Activated CD4-positive, CD25-positive, alpha-beta regulatory T cell treated with anti-CD3 and anti-CD28 coated beads, Interleukin-2, amount 50 U/mL, for 16 hours (primary cell): ENCODE measurements at regions not wholly inside any gene's neighbourhood (a gene's known extent, or its start where the extent isn't known, plus 50 kb on each side); places are given as distances from the start of the nearest gene placed in this dataset.
"Not testable (repeated sequence)": the region's sequence is repeated elsewhere in the genome, so short reads cannot be mapped to it uniquely, and the experiment has no call there.

Experiments
- DNase-seq: peaks from one replicate; pipeline ENCODE4 v3.0.0-alpha.2; 2020; ENCODE audit warnings: low read depth, low spot score

- no peak for DNase-seq
Observed at GRCh38 chr21:15311510-15311909, 246.7 kb upstream of the NRIP1 start.

- DNase-seq = not testable (repeated sequence)
Observed at GRCh38 chr21:15317034-15317433, 252.2 kb upstream of the NRIP1 start.

DNA sequence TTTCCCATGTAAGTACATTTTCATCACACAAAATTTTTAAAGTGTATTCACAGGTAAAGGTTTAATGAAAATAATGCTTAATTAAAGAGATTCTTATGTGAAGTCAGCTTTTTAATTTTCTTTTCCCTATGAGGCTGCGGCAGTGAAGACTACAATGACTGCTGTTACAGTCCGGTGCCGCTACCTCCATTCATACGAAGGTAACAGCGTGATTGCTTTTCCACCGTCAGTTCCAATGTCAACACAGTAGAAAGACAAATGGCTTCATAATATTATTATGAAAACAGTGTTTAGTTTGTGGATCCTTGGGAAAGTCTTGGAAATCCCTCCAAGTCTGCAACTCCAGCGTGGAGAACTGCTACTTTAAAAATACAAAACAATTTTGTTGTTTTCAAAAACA is 254.9 kb upstream of the NRIP1 start:
- DNase-seq = no peak

DNA sequence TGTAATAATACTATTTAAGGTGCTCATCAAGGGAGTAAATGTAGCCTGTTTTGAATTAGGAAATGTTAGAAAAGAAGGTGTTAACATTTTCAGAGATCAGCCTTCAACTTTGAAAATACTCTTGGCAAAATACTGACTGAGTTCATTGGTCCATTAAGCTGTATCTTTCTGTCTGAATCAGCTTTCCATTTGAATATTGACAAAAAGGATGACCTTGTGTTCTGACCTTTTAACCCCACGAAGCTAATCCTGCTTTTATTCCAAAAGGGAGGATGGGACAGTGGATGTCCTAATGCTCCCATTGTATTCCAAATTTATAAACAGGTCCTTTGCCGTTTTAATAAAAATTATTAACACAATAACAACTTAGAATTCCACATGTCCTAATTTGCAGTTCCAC is 259.7 kb upstream of the NRIP1 start:
- no peak for DNase-seq

GRCh38 chr21:15326032-15326867 is 261.4 kb upstream of the NRIP1 start:
- no peak for DNase-seq

DNA sequence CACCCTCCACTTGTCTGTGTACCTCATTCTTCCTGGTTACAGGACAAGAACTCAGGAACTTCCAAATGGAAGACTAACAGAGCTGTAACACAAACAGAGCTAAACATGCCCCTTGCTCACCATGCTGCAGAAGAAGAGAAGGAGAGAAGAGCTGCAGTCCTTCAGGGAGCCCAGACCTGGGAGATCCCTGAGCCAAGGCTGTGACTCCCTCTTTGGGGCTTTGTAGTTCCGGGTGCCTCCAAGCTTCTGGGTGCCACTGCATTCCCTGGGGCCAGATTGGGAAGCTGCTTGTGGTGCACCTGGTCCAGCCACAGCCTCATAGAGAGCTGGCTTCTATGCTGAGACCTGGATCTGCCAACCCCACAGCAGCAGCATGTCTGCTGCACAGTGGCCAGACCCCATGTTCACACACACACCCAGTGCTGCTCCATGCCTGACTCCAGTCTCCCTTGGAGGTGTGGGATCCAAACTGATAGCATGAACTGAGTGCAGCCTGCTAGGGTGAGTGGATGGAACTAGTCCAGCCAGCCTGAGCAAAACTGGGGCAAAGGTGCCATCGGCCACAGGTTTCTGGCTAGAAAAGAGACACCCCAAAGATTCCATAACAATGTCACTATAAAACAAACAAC is 263.0 kb upstream of the NRIP1 start:
- DNase-seq = no peak

DNA sequence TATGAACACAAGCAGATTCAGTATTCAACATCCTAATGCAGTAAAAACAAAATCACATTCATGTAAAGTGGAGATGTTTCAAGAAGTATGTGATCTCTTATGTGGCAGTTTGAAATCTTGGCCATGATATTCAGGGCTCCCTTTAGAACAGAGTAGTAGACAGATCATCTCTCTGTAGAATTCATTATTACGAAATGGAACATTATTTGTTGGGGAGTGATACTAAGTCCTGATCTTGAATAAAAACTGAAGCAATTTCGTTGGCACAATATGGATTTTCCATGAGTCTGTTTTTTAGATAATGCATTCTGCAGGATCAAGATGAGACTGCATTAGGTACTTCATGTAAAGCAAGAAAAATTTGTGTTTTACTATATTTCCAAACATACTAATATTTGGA is 264.4 kb upstream of the NRIP1 start:
- DNase-seq = no peak

GRCh38 chr21:15330872-15331271 is 266.1 kb upstream of the NRIP1 start:
- no peak for DNase-seq

GRCh38 chr21:15332572-15332971 is 267.8 kb upstream of the NRIP1 start:
- DNase-seq = no peak

DNA sequence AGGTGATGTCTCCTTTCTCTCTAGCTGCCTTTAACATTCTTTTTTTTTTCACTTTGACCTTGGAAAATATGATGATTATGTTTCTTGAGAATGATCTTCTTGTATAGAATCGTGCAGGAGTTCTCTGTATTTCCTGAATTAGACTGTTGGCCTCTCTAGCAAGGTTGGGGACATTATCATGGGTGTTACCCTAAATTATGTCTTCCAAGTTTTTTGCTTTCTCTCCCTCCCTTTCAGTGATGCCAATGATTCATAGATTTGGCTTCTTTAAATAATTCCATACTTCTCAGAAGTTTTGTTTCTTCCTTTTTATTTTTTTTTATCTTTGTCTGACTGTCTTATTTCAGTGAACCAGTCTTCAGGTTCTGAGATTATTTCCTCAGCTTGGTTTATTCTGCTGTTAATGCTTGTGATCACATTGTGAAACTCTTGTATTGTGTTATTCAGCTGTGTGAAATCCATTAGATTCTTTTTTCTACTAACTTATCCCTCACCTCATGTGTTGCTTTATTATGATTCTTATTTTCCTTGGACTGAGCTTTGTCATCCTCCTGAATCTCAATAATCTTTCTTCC is 268.4 kb upstream of the NRIP1 start:
- no peak for DNase-seq

DNA sequence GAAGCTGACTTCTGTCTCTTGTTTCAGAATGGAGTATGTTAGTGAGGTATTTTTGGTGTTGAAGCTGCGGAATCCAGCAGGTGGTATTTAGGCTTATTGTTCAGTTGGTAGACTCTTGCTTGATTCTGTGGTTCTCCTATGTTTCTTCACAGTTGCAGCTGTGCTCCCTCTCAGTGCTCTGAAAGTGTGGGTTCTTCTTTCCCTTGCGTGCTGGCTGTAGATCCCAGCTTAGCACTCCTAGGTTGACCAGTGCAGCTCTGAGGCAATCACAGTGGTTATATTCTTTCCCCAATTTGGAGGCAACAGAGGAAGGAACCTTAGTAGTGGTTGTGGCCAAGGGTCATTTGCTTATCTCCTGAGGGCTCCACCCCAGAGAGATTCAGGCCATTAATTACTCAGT is 269.2 kb upstream of the NRIP1 start:
- DNase-seq = no peak

- no peak for DNase-seq
Observed at GRCh38 chr21:15343066-15343465, 278.3 kb upstream of the NRIP1 start.

DNA sequence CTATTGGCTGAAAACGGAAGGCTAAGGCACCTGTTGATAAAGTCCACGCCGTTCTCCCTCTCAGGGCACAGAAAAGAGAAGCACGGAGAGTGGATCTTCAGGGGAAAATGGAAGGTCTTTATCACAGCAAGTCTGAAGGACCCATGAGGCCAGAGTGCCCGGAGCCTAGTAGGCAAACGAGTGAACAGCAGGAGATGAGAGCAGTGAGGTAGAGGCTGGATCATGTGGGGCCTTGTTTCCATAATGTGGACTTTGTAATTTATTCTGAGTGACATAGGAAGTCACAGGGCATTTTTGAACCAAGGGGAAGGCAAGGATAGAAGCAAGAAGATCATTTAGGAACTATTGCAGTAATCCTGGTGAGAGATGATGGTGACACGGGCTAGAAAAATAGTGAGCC is 287.2 kb upstream of the NRIP1 start:
- DNase-seq = no peak

GRCh38 chr21:15353546-15353945 is 288.7 kb upstream of the NRIP1 start:
- DNase-seq = no peak

GRCh38 chr21:15354516-15354915 is 289.7 kb upstream of the NRIP1 start:
- no peak for DNase-seq

DNA sequence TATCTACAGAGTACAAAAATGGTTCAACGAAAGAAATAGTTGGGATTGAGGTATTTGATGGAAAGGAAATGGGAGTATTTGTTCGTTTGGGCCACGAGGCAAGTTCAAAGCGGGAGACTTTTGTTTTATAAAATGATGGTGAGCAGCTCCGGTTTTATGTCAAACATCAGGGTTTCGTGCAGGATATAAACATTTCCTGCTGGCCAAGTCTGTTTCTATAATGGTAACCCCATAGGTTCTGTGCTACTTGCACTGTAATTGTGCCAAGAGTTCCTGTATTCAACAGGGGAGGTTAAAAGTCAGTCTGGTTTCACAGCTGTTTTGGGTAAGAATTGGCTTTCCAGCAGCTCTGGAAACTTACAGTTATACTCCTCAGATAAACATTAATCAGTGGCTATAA is 290.3 kb upstream of the NRIP1 start:
- DNase-seq = no peak

- DNase-seq = no peak
Observed at GRCh38 chr21:15359251-15359650, 294.5 kb upstream of the NRIP1 start.

DNA sequence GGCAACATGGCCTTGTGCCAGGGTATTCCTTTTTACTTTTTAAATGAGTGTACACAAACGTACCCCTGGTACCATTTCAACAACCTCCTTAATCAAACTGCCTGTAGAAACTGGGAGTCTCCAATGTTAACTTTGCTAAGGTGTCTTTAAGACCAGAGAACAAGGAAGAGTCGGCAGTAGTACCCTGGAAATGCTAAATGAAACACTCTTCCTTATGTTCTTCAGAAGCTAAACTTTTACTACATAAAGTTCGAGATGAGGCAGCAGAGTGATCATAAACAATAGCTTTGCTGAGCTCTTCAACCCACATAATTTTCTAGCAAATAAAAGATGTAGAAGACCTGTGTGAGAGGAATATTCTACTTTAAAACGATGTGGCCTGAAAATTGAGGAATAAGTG is 297.7 kb upstream of the NRIP1 start:
- no peak for DNase-seq

GRCh38 chr21:15363921-15364320 is 299.1 kb upstream of the NRIP1 start:
- DNase-seq = no peak

GRCh38 chr21:15365751-15366392 is 301.1 kb upstream of the NRIP1 start:
- DNase-seq = no peak

DNA sequence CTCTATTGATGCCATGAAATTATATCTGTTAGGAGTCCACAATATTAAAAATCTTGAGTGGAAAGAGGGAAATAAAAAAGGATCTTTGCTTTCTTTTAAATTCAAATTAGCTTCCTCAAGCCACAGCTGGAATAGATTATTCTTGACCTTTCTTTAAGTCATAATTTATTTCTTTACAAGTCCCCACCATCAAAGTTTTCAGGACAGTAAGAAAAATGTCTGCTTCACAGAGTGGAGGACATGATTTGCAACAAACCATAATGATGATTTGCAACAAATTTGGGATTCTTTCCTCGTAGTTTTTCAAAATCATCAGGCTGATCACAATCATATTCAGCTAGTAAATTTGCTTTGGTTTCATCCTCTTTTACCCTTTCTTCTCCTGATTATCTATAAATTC is 301.8 kb upstream of the NRIP1 start:
- DNase-seq = no peak

GRCh38 chr21:15367061-15367626 is 302.3 kb upstream of the NRIP1 start:
- no peak for DNase-seq
